BLaER1 treated with 17β-estradiol and CSF1 and Interleukin-3, amounts not matched to agents 10 nM and 100 nM (cell line): ENCODE measurements at regions not wholly inside any gene's neighbourhood (a gene's known extent, or its start where the extent isn't known, plus 50 kb on each side); places are given as distances from the start of the nearest gene placed in this dataset.

Source experiments
- H3K27ac ChIP-seq, 11 experiments: shearing (Covaris generic); formaldehyde crosslinking; 2 replicates each; pipeline ENCODE4 v1.8.1; 2022
- H3K27me3 ChIP-seq, 11 experiments: shearing (Covaris generic); formaldehyde crosslinking; 2 replicates each; pipeline ENCODE4 v1.8.1; 2022
- H3K36me3 ChIP-seq, 11 experiments: shearing (Covaris generic); formaldehyde crosslinking; 2 replicates each; pipeline ENCODE4 v1.8.1; 2022
- H3K4me1 ChIP-seq, 10 experiments: shearing (Covaris generic); formaldehyde crosslinking; 2 replicates each; pipeline ENCODE4 v1.8.1; 2022
- H3K4me2 ChIP-seq, 11 experiments: shearing (Covaris generic); formaldehyde crosslinking; 2 replicates each; pipeline ENCODE4 v1.8.1; 2022
- H3K4me3 ChIP-seq, 10 experiments: shearing (Covaris generic); formaldehyde crosslinking; 2 replicates each; pipeline ENCODE4 v1.8.1; 2022
- H3K9ac ChIP-seq, 11 experiments: shearing (Covaris generic); formaldehyde crosslinking; 2 replicates each; pipeline ENCODE4 v1.8.1; 2022
- H3K9me3 ChIP-seq, 11 experiments: shearing (Covaris generic); formaldehyde crosslinking; replicated peaks in 1 of 11; 2 replicates each; pipeline ENCODE4 v1.8.1; 2022
- H4K20me1 ChIP-seq, 11 experiments: shearing (Covaris generic); formaldehyde crosslinking; 2 replicates each; pipeline ENCODE4 v1.8.1; 2022
- Cebpa-rat ChIP-seq, 11 experiments: shearing (Covaris generic); IDR thresholded peaks; 2 replicates each; pipeline ENCODE4 v1.8.1; 2022

DNA sequence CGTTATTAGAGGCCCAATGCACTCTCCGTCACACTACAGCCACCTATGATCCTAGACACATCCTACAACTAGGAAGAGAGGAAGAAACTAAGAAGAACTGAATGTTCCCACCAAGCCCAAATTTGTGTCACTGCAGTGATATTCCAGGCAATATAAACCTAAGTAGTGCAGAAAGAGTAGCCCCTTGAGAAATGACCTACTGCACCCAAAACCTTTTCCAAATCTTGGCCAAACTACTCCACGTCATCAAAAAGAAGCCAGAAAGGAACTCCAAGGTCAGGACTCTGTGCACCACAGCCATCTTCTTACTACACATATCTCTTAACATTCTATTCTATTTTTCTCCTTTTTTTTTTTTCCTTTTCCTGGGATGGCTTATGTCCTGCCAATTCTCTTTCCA lies 60.2 kb downstream of the ADAMTS1 start:
- no peak for TF ChIP-seq Cebpa-rat (IDR thresholded peaks at IDR 0.05)
- no peaks in the 10 kb centered on the region for H3K36me3 ChIP-seq
- no peak overlapping the region for H3K4me3 ChIP-seq
- H3K4me1 ChIP-seq, result no peaks in the 10 kb centered on the region
- H3K27me3 ChIP-seq, result no peaks in the 10 kb centered on the region
- no peak overlapping the region for H3K27ac ChIP-seq
- no peak overlapping the region for H3K9ac ChIP-seq
- H4K20me1 ChIP-seq, result no peaks in the 10 kb centered on the region
- H3K9me3 ChIP-seq, result peaks cover 0 to 7% (median 0%) of the 10 kb centered on the region in 11 experiments; a peak in 1 of 22 replicates
- H3K4me2 ChIP-seq, result no peak overlapping the region

DNA sequence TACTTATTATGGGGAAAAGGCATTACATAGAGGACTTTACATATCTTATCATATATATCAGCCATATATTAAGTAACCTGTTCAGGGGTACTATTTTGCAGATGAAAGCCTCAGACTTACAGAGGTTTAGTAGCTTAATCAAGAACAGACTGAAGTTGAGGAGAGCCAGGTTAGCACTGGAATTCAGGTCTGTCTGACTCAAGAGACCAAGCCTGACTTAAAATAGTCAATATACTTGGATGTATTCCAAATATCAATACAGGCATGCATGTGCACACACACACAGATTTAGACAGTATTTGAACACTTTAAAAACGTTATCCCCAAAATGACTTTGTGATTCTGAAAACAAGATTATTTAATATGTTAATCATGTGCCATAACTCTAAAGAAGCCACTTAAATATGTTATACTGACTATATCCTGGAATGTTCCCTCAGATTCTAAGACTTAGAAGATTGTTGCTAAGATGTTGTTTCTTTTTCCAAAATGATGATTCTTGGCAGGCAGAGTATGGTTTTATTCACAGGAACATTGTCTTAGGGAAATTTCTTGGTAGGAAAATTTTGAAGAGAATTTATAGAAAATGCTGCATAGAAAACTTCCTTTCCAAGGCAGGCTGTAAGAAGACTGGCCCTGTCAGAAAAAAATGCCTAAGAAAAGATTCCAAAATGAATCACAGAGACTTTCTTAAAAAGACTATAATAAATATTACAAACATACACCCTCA lies 61.6 kb downstream of the ADAMTS1 start:
- no peak for TF ChIP-seq Cebpa-rat (IDR thresholded peaks at IDR 0.05)
- H3K4me1 ChIP-seq, result no peaks in the 10 kb centered on the region
- H3K9me3 ChIP-seq, result peaks cover 0 to 7% (median 0%) of the 10 kb centered on the region in 11 experiments; a peak in 1 of 22 replicates
- no peak overlapping the region for H3K9ac ChIP-seq
- H3K4me3 ChIP-seq, result no peak overlapping the region
- no peaks in the 10 kb centered on the region for H4K20me1 ChIP-seq
- H3K36me3 ChIP-seq, result no peaks in the 10 kb centered on the region
- no peaks in the 10 kb centered on the region for H3K27me3 ChIP-seq
- no peak overlapping the region for H3K27ac ChIP-seq
- no peak overlapping the region for H3K4me2 ChIP-seq

DNA sequence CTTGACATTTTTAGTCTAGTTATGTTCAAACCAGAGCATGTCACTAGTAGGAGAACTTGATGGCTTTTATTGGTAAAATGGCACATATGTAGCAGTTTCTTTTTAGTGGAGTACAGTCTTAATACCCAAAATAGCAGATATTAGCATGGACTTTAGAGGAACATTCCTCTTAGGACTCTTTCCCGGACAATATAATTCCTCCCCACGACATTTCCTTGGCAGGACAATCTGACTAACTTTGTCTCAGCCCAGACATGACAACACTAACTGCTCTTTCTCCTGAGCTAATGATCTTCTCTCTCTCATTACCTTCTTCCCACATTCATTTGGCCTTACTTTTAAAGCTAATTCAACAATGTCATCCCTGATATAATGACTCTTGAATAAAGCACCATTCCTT lies 62.5 kb downstream of the ADAMTS1 start:
- Histone ChIP-seq H3K36me3 (no peaks in the 10 kb centered on the region), H3K27ac (no peak overlapping the region), H3K9me3 (peaks cover 0 to 7% (median 0%) of the 10 kb centered on the region in 11 experiments; a peak in 1 of 22 replicates), H3K4me3 (no peak overlapping the region), H3K4me2 (no peak overlapping the region), H3K9ac (no peak overlapping the region), H4K20me1 (no peaks in the 10 kb centered on the region), H3K27me3 (no peaks in the 10 kb centered on the region), H3K4me1 (no peaks in the 10 kb centered on the region)
- TF ChIP-seq Cebpa-rat (IDR thresholded peaks at IDR 0.05), result no peak

DNA sequence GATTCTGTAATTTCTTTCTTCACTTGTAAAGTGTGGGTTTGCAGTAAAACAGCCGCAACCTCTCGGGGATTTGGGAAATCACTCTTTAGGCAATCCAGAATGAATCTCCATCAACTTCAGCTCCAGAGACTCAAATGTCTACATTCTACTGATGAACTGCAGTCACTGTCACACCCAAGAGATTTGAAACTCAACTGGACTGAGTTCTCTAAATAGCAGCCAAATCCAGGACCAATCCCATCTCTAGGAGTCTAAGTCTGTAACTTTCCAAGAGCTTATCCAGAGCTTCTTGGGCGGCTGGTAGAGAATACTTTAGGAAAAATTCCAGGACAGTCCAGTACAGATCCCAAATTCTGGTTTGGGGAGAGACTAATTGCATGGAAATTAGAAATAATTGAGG lies 62.9 kb downstream of the ADAMTS1 start:
- no peak for TF ChIP-seq Cebpa-rat (IDR thresholded peaks at IDR 0.05)
- no peaks in the 10 kb centered on the region for H3K4me1 ChIP-seq
- no peak overlapping the region for H3K9ac ChIP-seq
- no peaks in the 10 kb centered on the region for H3K27me3 ChIP-seq
- no peak overlapping the region for H3K4me3 ChIP-seq
- no peak overlapping the region for H3K27ac ChIP-seq
- no peaks in the 10 kb centered on the region for H4K20me1 ChIP-seq
- H3K4me2 ChIP-seq, result no peak overlapping the region
- no peaks in the 10 kb centered on the region for H3K36me3 ChIP-seq
- peaks cover 0 to 7% (median 0%) of the 10 kb centered on the region in 11 experiments; a peak in 1 of 22 replicates for H3K9me3 ChIP-seq

DNA sequence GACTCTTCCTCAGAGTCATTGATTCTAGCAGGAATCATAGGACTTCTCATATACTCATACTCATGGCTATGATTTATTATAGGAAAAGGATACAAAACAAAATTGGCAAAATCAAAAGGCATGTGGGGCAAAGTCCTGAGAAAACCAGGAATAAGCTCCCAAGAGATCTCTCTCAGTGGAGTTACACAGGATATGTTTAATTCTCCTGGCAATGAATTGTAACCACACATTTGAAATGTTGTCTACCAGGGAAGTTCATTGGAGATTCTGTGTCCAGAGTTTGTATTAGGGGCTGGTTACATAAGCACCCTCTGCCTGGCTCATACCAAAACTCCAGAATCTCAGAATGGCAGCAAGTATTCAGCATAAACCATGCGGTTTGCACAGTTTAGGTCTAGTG lies 63.9 kb downstream of the ADAMTS1 start:
- H3K4me2 ChIP-seq, result no peak overlapping the region
- peaks cover 0 to 7% (median 0%) of the 10 kb centered on the region in 11 experiments; a peak in 1 of 22 replicates for H3K9me3 ChIP-seq

DNA sequence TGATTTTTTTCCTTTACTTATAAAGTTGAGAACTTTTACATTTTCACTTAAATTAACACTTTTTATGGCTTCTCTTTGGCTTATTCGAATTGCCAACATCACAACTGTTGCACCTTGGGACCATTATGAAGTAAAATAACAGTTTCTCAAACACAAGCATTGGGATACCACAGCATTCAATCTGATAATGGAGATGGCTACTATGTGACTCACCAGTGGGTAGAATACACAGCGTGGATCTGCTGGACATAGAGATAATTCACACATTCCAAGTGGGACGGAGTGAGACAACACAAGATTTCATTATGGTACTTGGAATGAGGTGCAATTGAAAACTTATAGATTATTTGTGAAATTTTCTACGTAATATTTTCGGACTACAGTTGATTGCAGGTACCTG lies 68.0 kb downstream of the ADAMTS1 start:
- peaks cover 0 to 7% (median 0%) of the 10 kb centered on the region in 11 experiments; a peak in 1 of 22 replicates for H3K9me3 ChIP-seq
- H3K36me3 ChIP-seq, result no peaks in the 10 kb centered on the region
- H4K20me1 ChIP-seq, result no peaks in the 10 kb centered on the region
- H3K27me3 ChIP-seq, result no peaks in the 10 kb centered on the region
- H3K27ac ChIP-seq, result no peak overlapping the region
- no peak for TF ChIP-seq Cebpa-rat (IDR thresholded peaks at IDR 0.05)
- no peaks in the 10 kb centered on the region for H3K4me1 ChIP-seq
- H3K4me2 ChIP-seq, result no peak overlapping the region
- H3K4me3 ChIP-seq, result no peak overlapping the region
- H3K9ac ChIP-seq, result no peak overlapping the region

More for the DNA sequence above, 63.9 kb downstream of the ADAMTS1 start:
- H4K20me1 ChIP-seq, result no peaks in the 10 kb centered on the region
- no peaks in the 10 kb centered on the region for H3K4me1 ChIP-seq
- H3K27me3 ChIP-seq, result no peaks in the 10 kb centered on the region
- no peak overlapping the region for H3K27ac ChIP-seq
- TF ChIP-seq Cebpa-rat (IDR thresholded peaks at IDR 0.05), result no peak
- H3K9ac ChIP-seq, result no peak overlapping the region
- H3K36me3 ChIP-seq, result no peaks in the 10 kb centered on the region
- H3K4me3 ChIP-seq, result no peak overlapping the region

DNA sequence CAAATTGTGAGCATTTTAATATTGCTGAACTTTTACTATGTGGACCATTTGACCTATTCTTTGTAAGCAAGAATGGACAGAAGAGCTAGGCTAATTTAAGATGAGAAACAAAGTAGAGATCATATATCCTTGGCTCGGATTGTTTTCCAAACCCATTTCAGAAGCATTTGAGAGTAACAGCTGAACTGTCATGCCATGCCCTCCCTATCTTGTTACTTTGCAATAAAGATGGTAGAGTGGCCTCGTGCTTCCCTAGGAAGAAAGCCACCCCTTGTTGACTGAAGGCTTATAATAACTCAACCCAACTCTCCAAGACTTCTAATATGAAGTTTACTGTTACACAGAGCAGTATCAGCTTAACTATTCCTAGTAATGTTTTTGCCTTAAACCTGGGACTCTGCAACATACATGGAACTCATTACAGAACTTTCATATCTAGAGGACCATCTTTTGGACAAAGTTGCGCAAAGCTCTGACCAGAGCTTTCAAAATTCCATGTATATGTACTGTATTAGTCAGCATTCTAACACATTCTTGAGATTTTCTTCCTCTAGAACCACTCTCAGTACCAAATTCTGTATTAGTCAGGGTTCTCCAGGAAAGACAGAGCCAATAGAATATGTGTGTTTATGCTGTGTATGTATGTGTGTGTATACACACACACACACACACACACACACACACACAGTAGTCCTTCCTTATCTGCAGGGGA lies 68.7 kb downstream of the ADAMTS1 start:
- H3K27ac ChIP-seq, result no peak overlapping the region
- no peak overlapping the region for H3K4me3 ChIP-seq
- no peaks in the 10 kb centered on the region for H3K27me3 ChIP-seq
- H3K9ac ChIP-seq, result no peak overlapping the region
- no peaks in the 10 kb centered on the region for H3K36me3 ChIP-seq
- H3K4me1 ChIP-seq, result no peaks in the 10 kb centered on the region
- no peak for TF ChIP-seq Cebpa-rat (IDR thresholded peaks at IDR 0.05)
- no peaks in the 10 kb centered on the region for H4K20me1 ChIP-seq
- peaks cover 0 to 7% (median 0%) of the 10 kb centered on the region in 11 experiments; a peak in 1 of 22 replicates for H3K9me3 ChIP-seq
- H3K4me2 ChIP-seq, result no peak overlapping the region

DNA sequence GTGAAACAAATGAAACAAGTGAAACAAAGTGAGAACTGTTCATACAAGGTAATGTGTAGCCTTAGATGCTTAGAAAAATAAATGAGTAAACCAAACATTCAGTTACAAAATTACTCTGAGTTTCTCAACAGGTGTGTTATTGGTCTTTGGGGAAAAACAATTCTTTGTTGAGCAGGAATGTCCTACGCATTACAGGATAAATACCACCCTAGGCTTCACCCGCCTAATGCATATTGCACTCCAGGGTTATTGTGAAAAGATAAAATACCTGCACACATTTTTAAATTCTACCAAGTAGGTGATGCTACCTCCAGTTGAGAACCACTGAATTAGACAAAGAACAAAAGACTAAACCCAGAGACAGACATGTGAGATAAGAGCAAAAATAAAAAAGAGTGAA lies 72.2 kb downstream of the ADAMTS1 start:
- Histone ChIP-seq H3K4me1 (no peaks in the 10 kb centered on the region), H3K4me3 (no peak overlapping the region), H4K20me1 (no peaks in the 10 kb centered on the region), H3K27me3 (no peaks in the 10 kb centered on the region), H3K4me2 (no peak overlapping the region), H3K27ac (no peak overlapping the region), H3K36me3 (no peaks in the 10 kb centered on the region), H3K9ac (no peak overlapping the region), H3K9me3 (no peaks in the 10 kb centered on the region)
- TF ChIP-seq Cebpa-rat (IDR thresholded peaks at IDR 0.05), result no peak

DNA sequence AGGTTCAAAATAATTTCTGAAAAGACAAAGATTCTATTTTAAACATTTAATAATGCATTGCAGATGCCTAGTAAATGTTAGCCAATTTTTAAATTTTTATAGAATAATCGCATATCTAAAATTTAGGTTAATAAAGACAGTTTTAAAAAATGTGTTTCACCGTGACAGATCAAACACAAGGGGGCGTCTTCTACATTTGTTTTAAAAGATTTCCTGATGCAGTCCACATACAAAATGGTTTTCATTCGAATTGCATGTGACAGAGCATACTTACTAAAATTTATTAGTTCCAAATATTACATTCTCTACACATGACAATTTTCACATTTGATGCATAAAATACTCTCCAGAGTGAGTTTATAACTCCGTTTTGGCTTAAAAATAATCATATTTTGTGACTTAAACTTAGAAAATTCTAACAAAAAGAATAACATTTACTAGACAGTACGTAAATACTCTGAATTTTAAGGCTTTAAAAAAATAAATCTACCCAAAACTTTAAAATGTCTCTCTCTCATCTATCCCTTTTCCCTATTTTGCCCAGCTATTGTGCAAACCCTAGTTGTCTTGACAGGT lies 75.5 kb downstream of the ADAMTS1 start:
- H3K4me1 ChIP-seq, result no peaks in the 10 kb centered on the region
- no peaks in the 10 kb centered on the region for H3K36me3 ChIP-seq
- H3K4me2 ChIP-seq, result no peak overlapping the region
- no peak overlapping the region for H3K4me3 ChIP-seq
- H3K27ac ChIP-seq, result no peak overlapping the region
- H4K20me1 ChIP-seq, result no peaks in the 10 kb centered on the region
- TF ChIP-seq Cebpa-rat (IDR thresholded peaks at IDR 0.05), result no peak
- no peaks in the 10 kb centered on the region for H3K9me3 ChIP-seq
- no peak overlapping the region for H3K9ac ChIP-seq
- H3K27me3 ChIP-seq, result no peaks in the 10 kb centered on the region
